ENCODE measurements at regions not wholly inside any gene's neighbourhood (a gene's known extent, or its start where the extent isn't known, plus 50 kb on each side); places are given as distances from the start of the nearest gene placed in this dataset.
"Not testable (repeated sequence)": the region's sequence is repeated elsewhere in the genome, so short reads cannot be mapped to it uniquely, and the experiment has no call there.

GRCh38 chr9:109653470-109653869 is 126.5 kb upstream of the PALM2AKAP2 start:
- intact Hi-C loops (cut with micrococcal nuclease; ENCODE audit: unreplicated experiment): no loop called here
- Histone ChIP-seq H3K4me1 (ENCODE audit: insufficient read depth, low read length, poor library complexity, severe bottlenecking) (no peaks in the 10 kb centered on the region), H4K20me1 (ENCODE audit: insufficient read depth, low read length) (no peaks in the 10 kb centered on the region), H3K79me2 (ENCODE audit: insufficient read depth, low read depth, low read length) (no peaks in the 10 kb centered on the region), H3K27ac (ENCODE audit: low read depth, low read length, poor library complexity, severe bottlenecking) (no peak overlapping the region), H3K9me2 (ENCODE audit: insufficient read depth, low read length) (no peaks in the 10 kb centered on the region), H3K36me3 (ENCODE audit: insufficient read depth, low read length) (no peaks in the 10 kb centered on the region), H3K4me3 (ENCODE audit: low read depth, low read length, poor library complexity, severe bottlenecking) (no peak overlapping the region), H2AFZ (ENCODE audit: low read length) (no peak overlapping the region), H3K9me3 (ENCODE audit: low read length) (no peaks in the 10 kb centered on the region), H3K4me2 (ENCODE audit: low read length) (no peak overlapping the region)
- DNase-seq (ENCODE audit: low spot score): no peak
- no TSS peak for BruUV-seq (replicated peaks)
- POLR2A ChIA-PET: no interaction called here
- CTCF ChIA-PET (ENCODE audit: unreplicated experiment): no interaction called here
- TF ChIP-seq, protein P1, sequence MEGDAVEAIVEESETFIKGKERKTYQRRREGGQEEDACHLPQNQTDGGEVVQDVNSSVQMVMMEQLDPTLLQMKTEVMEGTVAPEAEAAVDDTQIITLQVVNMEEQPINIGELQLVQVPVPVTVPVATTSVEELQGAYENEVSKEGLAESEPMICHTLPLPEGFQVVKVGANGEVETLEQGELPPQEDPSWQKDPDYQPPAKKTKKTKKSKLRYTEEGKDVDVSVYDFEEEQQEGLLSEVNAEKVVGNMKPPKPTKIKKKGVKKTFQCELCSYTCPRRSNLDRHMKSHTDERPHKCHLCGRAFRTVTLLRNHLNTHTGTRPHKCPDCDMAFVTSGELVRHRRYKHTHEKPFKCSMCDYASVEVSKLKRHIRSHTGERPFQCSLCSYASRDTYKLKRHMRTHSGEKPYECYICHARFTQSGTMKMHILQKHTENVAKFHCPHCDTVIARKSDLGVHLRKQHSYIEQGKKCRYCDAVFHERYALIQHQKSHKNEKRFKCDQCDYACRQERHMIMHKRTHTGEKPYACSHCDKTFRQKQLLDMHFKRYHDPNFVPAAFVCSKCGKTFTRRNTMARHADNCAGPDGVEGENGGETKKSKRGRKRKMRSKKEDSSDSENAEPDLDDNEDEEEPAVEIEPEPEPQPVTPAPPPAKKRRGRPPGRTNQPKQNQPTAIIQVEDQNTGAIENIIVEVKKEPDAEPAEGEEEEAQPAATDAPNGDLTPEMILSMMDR (conservative IDR thresholded peaks at IDR 0.05; ENCODE audit: low read length): no peak
- no peak for TF ChIP-seq EZH2phosphoT487 (IDR thresholded peaks at IDR 0.05; ENCODE audit: borderline replicate concordance, low read depth, low read length)

DNA sequence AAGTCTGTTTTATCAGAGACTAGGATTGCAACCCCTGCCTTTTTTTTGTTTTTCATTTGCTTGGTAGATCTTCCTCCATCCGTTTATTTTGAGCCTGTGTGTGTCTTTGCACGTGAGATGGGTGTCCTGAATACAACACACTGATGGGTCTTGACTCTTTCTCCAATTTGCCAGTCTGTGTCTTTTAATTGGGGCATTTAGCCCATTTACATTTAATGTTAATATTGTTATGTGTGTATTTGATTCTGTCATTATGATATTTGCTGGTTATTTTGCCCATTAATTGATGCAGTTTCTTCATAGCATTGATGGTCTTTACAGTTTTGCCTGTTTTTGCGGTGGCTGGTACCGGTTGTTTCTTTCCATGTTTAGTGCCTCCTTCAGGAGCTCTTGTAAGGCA is 116.0 kb upstream of the PALM2AKAP2 start:
- H4K20me1 ChIP-seq (ENCODE audit: insufficient read depth, low read length); intact Hi-C loops (cut with micrococcal nuclease; ENCODE audit: unreplicated experiment); CTCF ChIA-PET (ENCODE audit: unreplicated experiment); H3K27ac ChIP-seq (ENCODE audit: low read depth, low read length, poor library complexity, severe bottlenecking); H3K4me2 ChIP-seq (ENCODE audit: low read length); H3K79me2 ChIP-seq (ENCODE audit: insufficient read depth, low read depth, low read length); H3K9me3 ChIP-seq (ENCODE audit: low read length); H3K4me1 ChIP-seq (ENCODE audit: insufficient read depth, low read length, poor library complexity, severe bottlenecking); DNase-seq (ENCODE audit: low spot score); POLR2A ChIA-PET; H2AFZ ChIP-seq (ENCODE audit: low read length); H3K36me3 ChIP-seq (ENCODE audit: insufficient read depth, low read length); BruUV-seq (replicated peaks); H3K4me3 ChIP-seq (ENCODE audit: low read depth, low read length, poor library complexity, severe bottlenecking); H3K9me2 ChIP-seq (ENCODE audit: insufficient read depth, low read length): not testable (repeated sequence)

GRCh38 chr9:109665736-109666135 is 114.3 kb upstream of the PALM2AKAP2 start:
- intact Hi-C loops (cut with micrococcal nuclease; ENCODE audit: unreplicated experiment); CTCF ChIA-PET (ENCODE audit: unreplicated experiment); H2AFZ ChIP-seq (ENCODE audit: low read length); H3K4me1 ChIP-seq (ENCODE audit: insufficient read depth, low read length, poor library complexity, severe bottlenecking); BruUV-seq (replicated peaks); DNase-seq (ENCODE audit: low spot score); H3K9me3 ChIP-seq (ENCODE audit: low read length); POLR2A ChIA-PET; H3K4me2 ChIP-seq (ENCODE audit: low read length); H3K36me3 ChIP-seq (ENCODE audit: insufficient read depth, low read length); H3K4me3 ChIP-seq (ENCODE audit: low read depth, low read length, poor library complexity, severe bottlenecking); H3K9me2 ChIP-seq (ENCODE audit: insufficient read depth, low read length); H3K27ac ChIP-seq (ENCODE audit: low read depth, low read length, poor library complexity, severe bottlenecking); H3K79me2 ChIP-seq (ENCODE audit: insufficient read depth, low read depth, low read length); H4K20me1 ChIP-seq (ENCODE audit: insufficient read depth, low read length): not testable (repeated sequence)

DNA sequence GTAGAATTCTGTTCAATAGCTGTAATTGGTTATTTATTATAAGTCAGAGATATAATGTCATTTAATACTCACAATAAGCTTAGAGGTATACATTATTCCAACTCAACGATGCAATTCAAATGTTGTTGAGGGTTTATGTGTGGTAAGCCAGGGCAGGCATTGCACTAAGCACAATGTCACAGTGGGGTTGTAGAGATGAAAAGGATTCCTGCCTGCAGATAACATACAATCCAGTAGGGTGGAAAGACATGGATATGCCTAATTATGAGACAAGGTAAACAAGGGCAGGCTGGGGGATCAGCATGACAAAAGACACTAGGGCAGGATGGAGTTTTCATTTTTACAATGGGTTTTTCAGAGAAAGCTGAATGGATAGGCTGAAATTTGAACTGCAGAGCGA is 98.7 kb upstream of the PALM2AKAP2 start:
- Histone ChIP-seq H4K20me1 (ENCODE audit: insufficient read depth, low read length) (no peaks in the 10 kb centered on the region), H3K4me2 (ENCODE audit: low read length) (no peak overlapping the region), H3K4me1 (ENCODE audit: insufficient read depth, low read length, poor library complexity, severe bottlenecking) (no peaks in the 10 kb centered on the region), H2AFZ (ENCODE audit: low read length) (no peak overlapping the region), H3K79me2 (ENCODE audit: insufficient read depth, low read depth, low read length) (no peaks in the 10 kb centered on the region), H3K27ac (ENCODE audit: low read depth, low read length, poor library complexity, severe bottlenecking) (no peak overlapping the region), H3K9me3 (ENCODE audit: low read length) (no peaks in the 10 kb centered on the region), H3K9me2 (ENCODE audit: insufficient read depth, low read length) (no peaks in the 10 kb centered on the region), H3K4me3 (ENCODE audit: low read depth, low read length, poor library complexity, severe bottlenecking) (no peak overlapping the region), H3K36me3 (ENCODE audit: insufficient read depth, low read length) (no peaks in the 10 kb centered on the region)
- TF ChIP-seq, protein P1 (conservative IDR thresholded peaks at IDR 0.05; ENCODE audit: low read length): no peak
- TF ChIP-seq EZH2phosphoT487 (IDR thresholded peaks at IDR 0.05; ENCODE audit: borderline replicate concordance, low read depth, low read length): no peak
- CTCF ChIA-PET (ENCODE audit: unreplicated experiment): no interaction called here
- POLR2A ChIA-PET: interaction anchor here (1.5 kb wide), 1 partner anchor 9 kb away, joined by 5 read pairs; no protein-coding TSS in a partner anchor
- no peak for DNase-seq (ENCODE audit: low spot score)
- intact Hi-C loops (cut with micrococcal nuclease; ENCODE audit: unreplicated experiment): no loop called here
- BruUV-seq (replicated peaks): no TSS peak
